NB4 (cell line): ENCODE measurements at regions not wholly inside any gene's neighbourhood (a gene's known extent, or its start where the extent isn't known, plus 50 kb on each side); places are given as distances from the start of the nearest gene placed in this dataset.
A peak's percentile ranks its signal among the peaks of the same experiment; 100 is the strongest.

Experiments used
- DNase-seq: peaks from one replicate; pipeline ENCODE4 v3.0.0; 2010; ENCODE audit warnings: low read depth
- H3K4me3 ChIP-seq: one replicate; pipeline ENCODE4 v1.5.1; 2011; ENCODE audit warnings: mild to moderate bottlenecking, low read depth, low read length, moderate library complexity
- MAX ChIP-seq: IDR thresholded peaks from 2 replicates; pipeline ENCODE4 v1.6.1; 2011; ENCODE audit warnings: low read depth, low read length
- MYC ChIP-seq: IDR thresholded peaks from 2 replicates; pipeline ENCODE4 v1.6.1; 2011; ENCODE audit warnings: low read depth, low read length
- POLR2A ChIP-seq: IDR thresholded peaks from 2 replicates; pipeline ENCODE4 v1.6.1; 2011; ENCODE audit warnings: mild to moderate bottlenecking; ENCODE audit not compliant: insufficient read length; ENCODE audit errors: extremely low read depth
- TF ChIP-seq, protein P1 (sequence below): IDR thresholded peaks from one replicate; pipeline ENCODE4 v1.5.1; 2012; ENCODE audit warnings: low read depth, low read length

- TF ChIP-seq MYC (no peak), MAX (peak; percentile 38; the same call in 1 of the 2 replicates)
- H3K4me3 ChIP-seq = no peak overlapping the region
- peak; percentile 12 for DNase-seq
Measured at GRCh38 chr15:62853114-62853840, 189.3 kb upstream of the TPM1 start.

DNA sequence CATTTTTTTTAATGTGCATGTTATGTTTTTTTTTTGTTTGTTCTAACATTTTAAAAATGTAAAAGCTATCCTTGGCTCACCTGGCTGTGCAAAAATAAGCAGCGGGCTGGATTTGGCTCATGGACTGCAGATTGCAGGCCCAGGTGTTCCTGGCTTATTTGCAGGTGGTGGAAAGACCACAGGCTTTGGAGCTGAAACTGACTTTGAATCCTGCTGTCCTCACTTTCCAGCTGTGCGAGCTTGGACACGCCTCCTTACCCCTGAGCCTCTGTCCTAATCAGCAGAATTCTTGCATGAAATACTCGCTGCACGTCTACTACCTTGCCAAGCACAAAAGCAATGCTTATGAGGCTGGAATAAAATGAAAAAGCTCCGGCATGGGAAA, 188.7 kb upstream of the TPM1 start:
- no peak for TF ChIP-seq POLR2A
- TF ChIP-seq, protein P1, sequence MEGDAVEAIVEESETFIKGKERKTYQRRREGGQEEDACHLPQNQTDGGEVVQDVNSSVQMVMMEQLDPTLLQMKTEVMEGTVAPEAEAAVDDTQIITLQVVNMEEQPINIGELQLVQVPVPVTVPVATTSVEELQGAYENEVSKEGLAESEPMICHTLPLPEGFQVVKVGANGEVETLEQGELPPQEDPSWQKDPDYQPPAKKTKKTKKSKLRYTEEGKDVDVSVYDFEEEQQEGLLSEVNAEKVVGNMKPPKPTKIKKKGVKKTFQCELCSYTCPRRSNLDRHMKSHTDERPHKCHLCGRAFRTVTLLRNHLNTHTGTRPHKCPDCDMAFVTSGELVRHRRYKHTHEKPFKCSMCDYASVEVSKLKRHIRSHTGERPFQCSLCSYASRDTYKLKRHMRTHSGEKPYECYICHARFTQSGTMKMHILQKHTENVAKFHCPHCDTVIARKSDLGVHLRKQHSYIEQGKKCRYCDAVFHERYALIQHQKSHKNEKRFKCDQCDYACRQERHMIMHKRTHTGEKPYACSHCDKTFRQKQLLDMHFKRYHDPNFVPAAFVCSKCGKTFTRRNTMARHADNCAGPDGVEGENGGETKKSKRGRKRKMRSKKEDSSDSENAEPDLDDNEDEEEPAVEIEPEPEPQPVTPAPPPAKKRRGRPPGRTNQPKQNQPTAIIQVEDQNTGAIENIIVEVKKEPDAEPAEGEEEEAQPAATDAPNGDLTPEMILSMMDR = no peak
- no peak for TF ChIP-seq MAX
- TF ChIP-seq MYC = no peak
- no peak overlapping the region for H3K4me3 ChIP-seq
- DNase-seq = no peak

DNA sequence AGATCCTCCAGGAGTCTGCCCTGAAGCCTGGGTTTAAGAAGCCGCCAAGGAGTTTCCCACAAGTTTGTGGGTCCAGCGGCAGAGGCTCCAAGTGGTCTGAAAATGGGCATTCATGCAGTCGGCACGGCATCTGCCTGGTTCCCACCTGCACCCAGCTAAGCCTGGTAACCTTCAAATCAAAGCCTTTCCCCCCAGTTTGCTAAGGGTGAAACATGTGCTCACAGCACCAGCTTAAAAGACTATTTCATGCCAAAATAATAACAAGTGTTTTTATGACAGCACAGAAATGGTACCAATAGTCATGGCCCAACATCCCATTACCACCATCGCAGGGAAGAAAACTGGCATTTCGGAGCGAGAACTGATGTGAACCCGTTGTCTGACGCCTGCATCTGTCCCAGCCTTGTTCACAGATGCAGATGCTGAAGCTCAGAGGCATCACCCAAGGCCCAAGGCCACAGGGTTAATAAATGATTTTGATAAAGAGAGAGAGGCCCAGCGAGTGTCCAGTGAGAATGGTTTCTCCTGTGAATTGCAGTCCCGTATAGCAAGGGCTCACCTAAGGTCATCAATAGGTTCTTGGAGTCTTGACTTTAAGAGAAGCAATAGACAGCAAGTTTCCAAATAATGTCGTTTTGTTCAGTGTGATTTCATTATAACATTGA, 188.0 kb upstream of the TPM1 start:
- H3K4me3 ChIP-seq = no peak overlapping the region
- DNase-seq = no peak
- TF ChIP-seq POLR2A = no peak
- TF ChIP-seq MYC = no peak
- TF ChIP-seq, protein P1 = no peak
- no peak for TF ChIP-seq MAX

DNA sequence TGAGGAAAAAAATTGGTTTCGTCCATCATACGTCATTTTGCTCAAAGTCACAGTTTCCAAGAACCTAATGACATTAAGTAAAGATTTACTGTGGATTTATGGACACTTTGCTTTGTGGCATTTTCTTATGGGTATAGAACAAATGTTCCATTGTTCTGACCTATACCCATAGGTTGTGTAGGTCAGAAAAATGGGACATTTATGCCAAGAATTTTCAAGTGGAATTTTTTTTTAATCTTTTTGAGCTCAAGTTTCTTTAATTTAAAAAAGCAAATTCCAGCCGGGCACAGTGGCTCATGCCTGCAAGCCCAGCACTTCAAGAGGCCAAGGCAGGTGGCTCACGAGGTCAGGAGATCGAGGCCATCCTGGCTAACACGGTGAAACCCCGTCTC, 187.5 kb upstream of the TPM1 start:
- no peak for TF ChIP-seq MYC
- TF ChIP-seq POLR2A = no peak
- TF ChIP-seq, protein P1 = no peak
- TF ChIP-seq MAX = no peak
- H3K4me3 ChIP-seq = no peak overlapping the region
- DNase-seq = no peak

- no peak for DNase-seq
- TF ChIP-seq POLR2A (no peak), MYC (no peak), MAX (no peak)
- TF ChIP-seq, protein P1 = no peak
- H3K4me3 ChIP-seq = no peak overlapping the region
Measured at GRCh38 chr15:62856466-62857246, 185.9 kb upstream of the TPM1 start.

DNA sequence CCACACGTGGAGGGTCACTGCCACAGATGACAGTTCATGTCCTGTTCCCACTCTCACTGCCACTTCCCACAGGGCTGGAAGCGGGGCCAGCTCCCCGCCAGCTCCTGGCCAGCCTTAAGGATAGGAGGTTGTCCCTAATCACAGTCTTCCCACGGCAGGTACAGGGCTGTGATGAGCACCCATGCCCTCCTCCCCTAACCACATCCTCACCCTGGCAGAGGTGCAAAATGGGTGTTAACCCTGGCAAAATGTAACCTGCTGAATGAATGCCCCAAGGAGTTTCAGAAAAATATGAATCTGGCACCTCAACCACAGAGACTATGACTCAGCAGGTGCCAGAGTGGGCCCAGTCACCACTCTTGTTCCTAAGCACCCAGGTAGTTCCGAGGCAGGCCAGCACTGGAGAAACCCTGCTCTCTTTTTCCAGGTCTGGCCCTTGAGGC, 185.1 kb upstream of the TPM1 start:
- H3K4me3 ChIP-seq = no peak overlapping the region
- DNase-seq = no peak
- TF ChIP-seq, protein P1 = no peak
- TF ChIP-seq POLR2A = no peak
- no peak for TF ChIP-seq MAX
- no peak for TF ChIP-seq MYC
